NB4 (cell line): ENCODE measurements at regions not wholly inside any gene's neighbourhood (a gene's known extent, or its start where the extent isn't known, plus 50 kb on each side); places are given as distances from the start of the nearest gene placed in this dataset.

Experiments
- CTCF ChIP-seq: IDR thresholded peaks from one replicate; pipeline ENCODE4 v1.5.1; 2012; ENCODE audit warnings: low read depth, low read length
- POLR2A ChIP-seq: IDR thresholded peaks from 2 replicates; pipeline ENCODE4 v1.6.1; 2011; ENCODE audit warnings: mild to moderate bottlenecking; ENCODE audit not compliant: insufficient read length; ENCODE audit errors: extremely low read depth

- TF ChIP-seq CTCF (no peak), POLR2A (no peak)
Measured at GRCh38 chr12:75665216-75665615, 153.8 kb upstream of the KRR1 start.
